DOHH2 (cell line): ENCODE measurements at regions not wholly inside any gene's neighbourhood (a gene's known extent, or its start where the extent isn't known, plus 50 kb on each side); places are given as distances from the start of the nearest gene placed in this dataset.
A peak's percentile ranks its signal among the peaks of the same experiment; 100 is the strongest.

Source experiments
- EZH2phosphoT487 ChIP-seq: fragments of 200-600 bp; sonication (generic); IDR thresholded peaks from 2 replicates; pipeline ENCODE4 v1.6.1; 2017; ENCODE audit warnings: borderline replicate concordance, mild to moderate bottlenecking, antibody characterized with exemption, low read length, moderate library complexity, mixed read lengths
- TF ChIP-seq, protein P1 (sequence below): fragments of 200-600 bp; sonication (generic); IDR thresholded peaks from one replicate; pipeline ENCODE4 v1.5.1; 2014; ENCODE audit warnings: antibody characterized with exemption, mild to moderate bottlenecking, low read depth, low read length; ENCODE audit not compliant: poor library complexity, severe bottlenecking

- TF ChIP-seq, protein P1, sequence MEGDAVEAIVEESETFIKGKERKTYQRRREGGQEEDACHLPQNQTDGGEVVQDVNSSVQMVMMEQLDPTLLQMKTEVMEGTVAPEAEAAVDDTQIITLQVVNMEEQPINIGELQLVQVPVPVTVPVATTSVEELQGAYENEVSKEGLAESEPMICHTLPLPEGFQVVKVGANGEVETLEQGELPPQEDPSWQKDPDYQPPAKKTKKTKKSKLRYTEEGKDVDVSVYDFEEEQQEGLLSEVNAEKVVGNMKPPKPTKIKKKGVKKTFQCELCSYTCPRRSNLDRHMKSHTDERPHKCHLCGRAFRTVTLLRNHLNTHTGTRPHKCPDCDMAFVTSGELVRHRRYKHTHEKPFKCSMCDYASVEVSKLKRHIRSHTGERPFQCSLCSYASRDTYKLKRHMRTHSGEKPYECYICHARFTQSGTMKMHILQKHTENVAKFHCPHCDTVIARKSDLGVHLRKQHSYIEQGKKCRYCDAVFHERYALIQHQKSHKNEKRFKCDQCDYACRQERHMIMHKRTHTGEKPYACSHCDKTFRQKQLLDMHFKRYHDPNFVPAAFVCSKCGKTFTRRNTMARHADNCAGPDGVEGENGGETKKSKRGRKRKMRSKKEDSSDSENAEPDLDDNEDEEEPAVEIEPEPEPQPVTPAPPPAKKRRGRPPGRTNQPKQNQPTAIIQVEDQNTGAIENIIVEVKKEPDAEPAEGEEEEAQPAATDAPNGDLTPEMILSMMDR = peak; percentile 62
- no peak for TF ChIP-seq EZH2phosphoT487
Observed at GRCh38 chr9:115524453-115525059, 406.6 kb upstream of the TNC start.
